Peyer's patch (tissue), 4 donors: ENCODE measurements at regions not wholly inside any gene's neighbourhood (a gene's known extent, or its start where the extent isn't known, plus 50 kb on each side); places are given as distances from the start of the nearest gene placed in this dataset.

Source experiments
- POLR2A ChIP-seq, 2 donors: fragments of 450-650 bp; IDR thresholded peaks; one replicate each; pipeline ENCODE4 v1.5.1; 2017; ENCODE audit warnings: antibody characterized with exemption in 2 of 2, mild to moderate bottlenecking in 2 of 2, moderate library complexity in 2 of 2
- TF ChIP-seq, protein P1 (sequence below), 6 experiments: fragments of 450-650 bp in 4 of 6; fragments of 200-600 bp in 2 of 6; sonication (generic) in 1 of 6; IDR thresholded peaks; one replicate each; pipeline ENCODE4 v1.5.1; 2017 to 2019; ENCODE audit warnings: antibody characterized with exemption in 6 of 6, mild to moderate bottlenecking in 3 of 6, moderate library complexity in 1 of 6

GRCh38 chr6:109922851-109923250, 55.3 kb upstream of the GPR6 start:
- TF ChIP-seq, protein P1, sequence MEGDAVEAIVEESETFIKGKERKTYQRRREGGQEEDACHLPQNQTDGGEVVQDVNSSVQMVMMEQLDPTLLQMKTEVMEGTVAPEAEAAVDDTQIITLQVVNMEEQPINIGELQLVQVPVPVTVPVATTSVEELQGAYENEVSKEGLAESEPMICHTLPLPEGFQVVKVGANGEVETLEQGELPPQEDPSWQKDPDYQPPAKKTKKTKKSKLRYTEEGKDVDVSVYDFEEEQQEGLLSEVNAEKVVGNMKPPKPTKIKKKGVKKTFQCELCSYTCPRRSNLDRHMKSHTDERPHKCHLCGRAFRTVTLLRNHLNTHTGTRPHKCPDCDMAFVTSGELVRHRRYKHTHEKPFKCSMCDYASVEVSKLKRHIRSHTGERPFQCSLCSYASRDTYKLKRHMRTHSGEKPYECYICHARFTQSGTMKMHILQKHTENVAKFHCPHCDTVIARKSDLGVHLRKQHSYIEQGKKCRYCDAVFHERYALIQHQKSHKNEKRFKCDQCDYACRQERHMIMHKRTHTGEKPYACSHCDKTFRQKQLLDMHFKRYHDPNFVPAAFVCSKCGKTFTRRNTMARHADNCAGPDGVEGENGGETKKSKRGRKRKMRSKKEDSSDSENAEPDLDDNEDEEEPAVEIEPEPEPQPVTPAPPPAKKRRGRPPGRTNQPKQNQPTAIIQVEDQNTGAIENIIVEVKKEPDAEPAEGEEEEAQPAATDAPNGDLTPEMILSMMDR (IDR thresholded peaks at IDR 0.05): no peak
- TF ChIP-seq POLR2A (IDR thresholded peaks at IDR 0.05): no peak
